ENCODE measurements at regions not wholly inside any gene's neighbourhood (a gene's known extent, or its start where the extent isn't known, plus 50 kb on each side); places are given as distances from the start of the nearest gene placed in this dataset.

- DNase-seq (no peak), ATAC-seq (replicated peaks) (no peak)
- Mint-ChIP-seq H3K36me3 (ENCODE audit: insufficient read depth) (no peaks in the 10 kb centered on the region), H3K27me3 (peaks cover 13 to 17% of the 10 kb centered on the region in 2 donors), H3K27ac (no peak overlapping the region), H3K4me3 (no peak overlapping the region), H3K4me1 (ENCODE audit: low read depth in 2 of 2) (no peaks in the 10 kb centered on the region), H3K9me3 (no peaks in the 10 kb centered on the region)
These were observed 301.3 kb downstream of the HRH4 start for GRCh38 chr18:24761765-24762164.

GRCh38 chr18:24762511-24762910 is 302.1 kb downstream of the HRH4 start:
- no peak for DNase-seq
- Mint-ChIP-seq H3K27me3 (peaks cover 15 to 24% of the 10 kb centered on the region in 2 donors), H3K27ac (no peak overlapping the region), H3K4me1 (ENCODE audit: low read depth in 2 of 2) (no peaks in the 10 kb centered on the region), H3K36me3 (ENCODE audit: insufficient read depth) (no peaks in the 10 kb centered on the region), H3K4me3 (no peak overlapping the region), H3K9me3 (no peaks in the 10 kb centered on the region)
- ATAC-seq (replicated peaks), result no peak

DNA sequence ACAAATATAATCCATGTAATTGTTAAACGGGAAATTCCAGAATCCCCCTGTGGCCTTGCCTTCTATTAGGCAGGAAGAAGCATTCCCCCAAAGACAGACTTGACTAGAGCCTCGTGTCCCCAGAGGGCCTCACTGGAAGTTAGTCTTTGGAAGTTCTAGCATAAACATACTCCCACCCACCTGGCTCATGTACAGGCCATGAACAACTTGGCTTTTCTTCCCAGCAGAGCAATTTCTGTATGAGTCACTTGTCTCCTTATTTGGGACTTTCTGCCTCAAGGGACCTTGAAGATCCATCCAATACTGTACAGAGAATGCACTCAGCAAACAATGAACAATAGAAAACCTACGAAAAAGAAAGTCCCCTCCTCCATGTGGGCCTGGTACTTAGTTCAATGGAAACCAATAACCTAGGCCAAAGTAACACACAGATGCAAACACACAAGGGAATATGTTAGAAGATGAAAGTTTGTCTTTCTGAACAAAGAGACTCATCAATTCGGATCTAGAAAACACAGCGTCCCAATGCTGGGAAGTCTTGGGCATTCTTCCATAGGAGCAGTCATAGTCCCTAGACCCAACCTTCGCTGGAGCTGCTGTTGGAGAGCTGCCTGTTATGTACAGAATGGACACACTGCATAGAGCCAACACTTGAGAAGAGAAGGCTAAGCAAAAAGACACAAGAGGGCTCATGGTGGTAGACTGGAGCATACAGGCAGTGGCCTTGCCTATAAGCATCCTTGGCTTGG is 303.5 kb downstream of the HRH4 start:
- Mint-ChIP-seq H3K27ac (no peak overlapping the region), H3K27me3 (peaks cover 20 to 29% of the 10 kb centered on the region in 2 donors), H3K36me3 (ENCODE audit: insufficient read depth) (no peaks in the 10 kb centered on the region), H3K9me3 (no peaks in the 10 kb centered on the region), H3K4me3 (no peak overlapping the region), H3K4me1 (ENCODE audit: low read depth in 2 of 2) (no peaks in the 10 kb centered on the region)
- ATAC-seq (replicated peaks) (no peak), DNase-seq (no peak)

DNA sequence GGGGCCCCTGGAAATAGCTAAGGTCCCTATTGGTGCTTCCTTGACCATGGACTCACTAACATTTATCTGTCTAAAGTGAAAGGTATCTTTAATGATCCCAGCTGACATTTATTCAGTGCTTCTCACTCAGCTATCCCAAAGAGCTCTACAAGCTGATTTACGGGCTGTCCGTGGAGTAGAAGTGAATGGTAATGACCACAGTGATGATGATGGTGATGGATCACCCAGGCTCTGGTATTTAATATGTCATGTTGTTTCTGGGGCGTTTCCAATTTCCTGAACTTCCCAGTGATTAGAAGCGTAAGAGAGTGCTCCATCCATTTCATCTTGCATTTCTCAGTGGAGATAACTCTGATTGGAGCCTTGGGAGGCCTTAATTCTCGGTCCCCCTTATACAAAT is 304.3 kb downstream of the HRH4 start:
- no peaks in the 10 kb centered on the region for H3K36me3 Mint-ChIP-seq (ENCODE audit: insufficient read depth)
- no peaks in the 10 kb centered on the region for H3K9me3 Mint-ChIP-seq
- H3K4me3 Mint-ChIP-seq, result no peak overlapping the region
- no peaks in the 10 kb centered on the region for H3K4me1 Mint-ChIP-seq (ENCODE audit: low read depth in 2 of 2)
- ATAC-seq (replicated peaks) (no peak), DNase-seq (no peak)
- H3K27me3 Mint-ChIP-seq, result peaks cover 28 to 29% of the 10 kb centered on the region in 2 donors
- no peak overlapping the region for H3K27ac Mint-ChIP-seq

- ATAC-seq (replicated peaks) (no peak), DNase-seq (no peak)
- Mint-ChIP-seq H3K27me3 (peaks cover 34 to 36% of the 10 kb centered on the region in 2 donors), H3K36me3 (ENCODE audit: insufficient read depth) (no peaks in the 10 kb centered on the region), H3K4me3 (no peak overlapping the region), H3K9me3 (no peaks in the 10 kb centered on the region), H3K27ac (no peak overlapping the region), H3K4me1 (ENCODE audit: low read depth in 2 of 2) (no peaks in the 10 kb centered on the region)
These were observed 305.9 kb downstream of the HRH4 start for GRCh38 chr18:24766376-24766775.

DNA sequence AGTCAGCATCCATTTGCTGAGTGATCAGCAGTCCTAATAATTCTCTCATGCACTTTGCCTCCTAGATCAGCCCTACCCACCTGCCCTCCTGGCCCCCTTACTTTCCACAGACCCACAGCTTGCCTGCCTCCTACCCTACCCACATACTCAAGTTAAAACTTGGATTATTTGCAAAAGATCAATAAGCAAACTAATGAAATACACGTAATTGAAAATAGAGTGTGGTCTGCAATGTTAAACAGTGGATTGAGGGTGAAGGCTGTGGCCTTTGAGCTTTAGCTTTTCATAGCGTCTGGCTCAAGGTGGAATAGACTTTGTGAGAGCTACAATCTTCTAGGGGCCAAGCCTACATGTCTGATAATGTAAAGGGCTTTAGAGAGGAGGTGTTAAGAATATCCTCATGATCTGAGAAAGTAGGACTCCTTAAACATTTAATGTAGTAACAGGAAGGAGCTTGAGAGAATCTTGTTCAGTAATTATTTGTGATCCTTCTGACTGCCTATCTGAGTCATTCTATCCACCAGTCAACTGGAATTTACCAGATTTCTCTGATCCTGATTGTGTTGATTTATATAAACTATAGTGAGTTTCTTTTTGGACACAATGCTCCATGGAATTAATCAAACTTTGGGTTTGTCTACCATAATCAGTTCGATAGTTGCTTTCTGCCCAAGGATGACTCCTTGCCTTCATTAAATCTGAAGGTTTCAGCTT is 310.0 kb downstream of the HRH4 start:
- H3K27ac Mint-ChIP-seq, result no peak overlapping the region
- H3K9me3 Mint-ChIP-seq, result no peaks in the 10 kb centered on the region
- H3K36me3 Mint-ChIP-seq (ENCODE audit: insufficient read depth), result no peaks in the 10 kb centered on the region
- peaks cover 22 to 28% of the 10 kb centered on the region in 2 donors for H3K27me3 Mint-ChIP-seq
- no peak for ATAC-seq (replicated peaks)
- no peak overlapping the region for H3K4me3 Mint-ChIP-seq
- H3K4me1 Mint-ChIP-seq (ENCODE audit: low read depth in 2 of 2), result no peaks in the 10 kb centered on the region
- DNase-seq, result no peak

GRCh38 chr18:24771300-24771699 is 310.9 kb downstream of the HRH4 start:
- H3K27ac Mint-ChIP-seq, result no peak overlapping the region
- H3K27me3 Mint-ChIP-seq, result peaks cover 22 to 28% of the 10 kb centered on the region in 2 donors
- no peaks in the 10 kb centered on the region for H3K9me3 Mint-ChIP-seq
- no peaks in the 10 kb centered on the region for H3K36me3 Mint-ChIP-seq (ENCODE audit: insufficient read depth)
- ATAC-seq (replicated peaks) (no peak), DNase-seq (no peak)
- no peak overlapping the region for H3K4me3 Mint-ChIP-seq
- no peaks in the 10 kb centered on the region for H3K4me1 Mint-ChIP-seq (ENCODE audit: low read depth in 2 of 2)

DNA sequence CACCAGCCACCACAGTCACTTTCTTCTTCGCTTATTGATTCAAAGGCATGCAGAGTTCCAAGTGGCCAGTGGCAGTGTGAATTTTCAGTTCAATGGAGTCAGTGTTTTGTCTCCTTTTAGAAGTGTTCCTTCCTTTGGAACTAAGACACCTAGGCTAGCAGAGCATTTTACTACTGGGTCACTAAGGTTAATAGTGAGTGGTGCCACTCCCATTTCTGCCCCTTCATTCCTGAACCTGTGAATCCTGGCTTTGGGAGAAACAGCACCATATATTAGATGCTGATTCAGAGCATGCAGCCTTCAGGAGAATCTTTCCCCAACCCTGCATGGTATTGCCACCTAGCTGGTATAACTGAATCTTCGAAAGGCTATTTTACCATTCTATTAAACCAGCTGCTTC is 312.7 kb downstream of the HRH4 start:
- no peak overlapping the region for H3K4me3 Mint-ChIP-seq
- no peak for DNase-seq
- peaks cover 7 to 21% of the 10 kb centered on the region in 2 donors for H3K27me3 Mint-ChIP-seq
- no peaks in the 10 kb centered on the region for H3K9me3 Mint-ChIP-seq
- H3K4me1 Mint-ChIP-seq (ENCODE audit: low read depth in 2 of 2), result no peaks in the 10 kb centered on the region
- no peaks in the 10 kb centered on the region for H3K36me3 Mint-ChIP-seq (ENCODE audit: insufficient read depth)
- no peak for ATAC-seq (replicated peaks)
- no peak overlapping the region for H3K27ac Mint-ChIP-seq

GRCh38 chr18:24776019-24776418 is 315.6 kb downstream of the HRH4 start:
- H3K4me3 Mint-ChIP-seq, result no peak overlapping the region
- peaks cover 0 to 6% of the 10 kb centered on the region in 2 donors for H3K27me3 Mint-ChIP-seq
- H3K4me1 Mint-ChIP-seq (ENCODE audit: low read depth in 2 of 2), result no peaks in the 10 kb centered on the region
- ATAC-seq (replicated peaks) (no peak), DNase-seq (no peak)
- H3K9me3 Mint-ChIP-seq, result no peaks in the 10 kb centered on the region
- no peak overlapping the region for H3K27ac Mint-ChIP-seq
- no peaks in the 10 kb centered on the region for H3K36me3 Mint-ChIP-seq (ENCODE audit: insufficient read depth)

- Mint-ChIP-seq H3K4me3 (no peak overlapping the region), H3K27me3 (peaks cover 5 to 14% of the 10 kb centered on the region in 2 donors), H3K9me3 (no peaks in the 10 kb centered on the region), H3K4me1 (ENCODE audit: low read depth in 2 of 2) (no peaks in the 10 kb centered on the region), H3K27ac (no peak overlapping the region), H3K36me3 (ENCODE audit: insufficient read depth) (no peaks in the 10 kb centered on the region)
- ATAC-seq (replicated peaks) (no peak), DNase-seq (no peak)
These were observed 318.5 kb downstream of the HRH4 start for GRCh38 chr18:24778810-24779418.

- DNase-seq (no peak), ATAC-seq (replicated peaks) (no peak)
- Mint-ChIP-seq H3K9me3 (no peaks in the 10 kb centered on the region), H3K4me1 (ENCODE audit: low read depth in 2 of 2) (no peaks in the 10 kb centered on the region), H3K4me3 (no peak overlapping the region), H3K36me3 (ENCODE audit: insufficient read depth) (no peaks in the 10 kb centered on the region), H3K27me3 (peaks cover 5 to 32% of the 10 kb centered on the region in 2 donors), H3K27ac (no peak overlapping the region)
These were observed 322.1 kb downstream of the HRH4 start for GRCh38 chr18:24782566-24782965.

- H3K27me3 Mint-ChIP-seq, result peaks cover 5 to 28% of the 10 kb centered on the region in 2 donors
- H3K9me3 Mint-ChIP-seq, result peaks cover 0 to 2% of the 10 kb centered on the region in 2 donors
- DNase-seq (no peak), ATAC-seq (replicated peaks) (no peak)
- H3K36me3 Mint-ChIP-seq (ENCODE audit: insufficient read depth), result no peaks in the 10 kb centered on the region
- no peak overlapping the region for H3K4me3 Mint-ChIP-seq
- no peaks in the 10 kb centered on the region for H3K4me1 Mint-ChIP-seq (ENCODE audit: low read depth in 2 of 2)
- no peak overlapping the region for H3K27ac Mint-ChIP-seq
These were observed 324.6 kb downstream of the HRH4 start for GRCh38 chr18:24785019-24785418.

DNA sequence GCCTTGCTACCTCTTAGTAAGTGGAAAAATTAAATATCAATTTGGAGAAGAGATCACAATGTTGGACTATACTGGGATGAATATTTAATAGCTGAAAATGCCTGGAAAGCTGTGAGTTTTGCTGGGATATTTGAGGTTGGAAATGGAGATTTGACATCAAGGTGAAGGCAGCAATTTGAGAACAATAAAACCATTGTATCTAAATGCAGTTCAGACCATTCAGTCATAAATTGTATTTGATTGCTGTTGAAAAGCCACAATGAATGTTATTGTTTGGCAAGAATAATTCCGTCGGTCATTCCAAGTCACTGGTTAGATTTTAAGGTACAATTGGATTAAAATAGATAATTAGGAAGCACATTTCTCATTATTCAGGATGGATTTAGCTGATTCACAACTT is 325.6 kb downstream of the HRH4 start:
- peaks cover 0 to 2% of the 10 kb centered on the region in 2 donors for H3K9me3 Mint-ChIP-seq
- no peaks in the 10 kb centered on the region for H3K4me1 Mint-ChIP-seq (ENCODE audit: low read depth in 2 of 2)
- H3K27ac Mint-ChIP-seq, result no peak overlapping the region
- DNase-seq (no peak), ATAC-seq (replicated peaks) (no peak)
- no peak overlapping the region for H3K4me3 Mint-ChIP-seq
- no peaks in the 10 kb centered on the region for H3K36me3 Mint-ChIP-seq (ENCODE audit: insufficient read depth)
- H3K27me3 Mint-ChIP-seq, result peaks cover 5 to 26% of the 10 kb centered on the region in 2 donors

DNA sequence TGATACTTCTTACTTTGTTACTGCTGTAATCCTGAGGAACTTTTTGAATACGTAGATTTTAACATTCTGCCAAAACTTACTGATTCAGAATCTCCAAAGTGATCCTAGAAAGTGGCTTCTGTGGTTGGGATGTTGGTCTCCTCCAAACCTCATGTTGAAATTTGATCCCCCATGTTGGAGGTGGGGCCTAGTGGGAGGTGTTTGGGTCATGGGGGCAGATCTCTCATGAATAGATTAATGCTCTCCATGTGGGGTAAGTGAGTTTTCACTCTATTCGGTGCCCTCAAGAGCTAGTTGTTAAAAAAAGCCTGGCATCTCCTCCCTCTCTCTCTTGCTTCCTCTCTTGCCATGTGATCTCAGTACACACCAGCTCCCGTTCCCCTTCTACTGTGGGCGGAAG is 329.9 kb downstream of the HRH4 start:
- H3K4me3 Mint-ChIP-seq, result no peak overlapping the region
- no peaks in the 10 kb centered on the region for H3K36me3 Mint-ChIP-seq (ENCODE audit: insufficient read depth)
- no peak overlapping the region for H3K27ac Mint-ChIP-seq
- H3K27me3 Mint-ChIP-seq, result peaks cover 13 to 18% of the 10 kb centered on the region in 2 donors
- peaks cover 0 to 2% of the 10 kb centered on the region in 2 donors for H3K9me3 Mint-ChIP-seq
- DNase-seq, result no peak
- no peak for ATAC-seq (replicated peaks)
- H3K4me1 Mint-ChIP-seq (ENCODE audit: low read depth in 2 of 2), result no peaks in the 10 kb centered on the region
